ENCODE measurements at regions not wholly inside any gene's neighbourhood (a gene's known extent, or its start where the extent isn't known, plus 50 kb on each side); places are given as distances from the start of the nearest gene placed in this dataset.
"Not testable (repeated sequence)": the region's sequence is repeated elsewhere in the genome, so short reads cannot be mapped to it uniquely, and the experiment has no call there.

- not testable (repeated sequence) for DNase-seq (ENCODE audit: insufficient read length, low spot score); FAIRE-seq
These were observed 537.4 kb upstream of the STEAP1 start for GRCh38 chr7:89616829-89617228.

GRCh38 chr7:89618274-89618673 is 536.0 kb upstream of the STEAP1 start:
- DNase-seq (ENCODE audit: insufficient read length, low spot score) (no peak), FAIRE-seq (no peak)

GRCh38 chr7:89621925-89622641 is 532.2 kb upstream of the STEAP1 start:
- DNase-seq (ENCODE audit: insufficient read length, low spot score): no peak
- FAIRE-seq: no peak

GRCh38 chr7:89623018-89623672 is 531.1 kb upstream of the STEAP1 start:
- FAIRE-seq (peak; percentile 61), DNase-seq (ENCODE audit: insufficient read length, low spot score) (peak; percentile 1)

DNA sequence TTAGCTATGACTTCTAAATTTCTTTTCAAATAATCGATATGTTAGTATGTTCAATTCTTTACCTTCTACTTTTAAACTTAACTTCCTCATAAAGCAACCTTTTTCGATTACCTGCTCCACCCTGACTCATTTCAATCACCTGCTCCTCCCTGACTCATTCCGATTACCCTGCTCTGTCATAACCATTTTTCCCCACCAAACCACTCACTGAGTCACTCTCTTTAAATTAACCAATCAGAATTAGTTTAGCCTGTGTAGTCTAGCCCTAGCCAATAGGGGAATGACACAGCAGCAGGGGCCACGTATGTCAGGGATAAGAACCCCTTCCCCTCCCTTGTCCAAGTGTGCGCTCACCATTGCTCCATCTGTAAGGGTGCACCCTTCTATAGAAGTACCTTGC is 530.1 kb upstream of the STEAP1 start:
- FAIRE-seq: not testable (repeated sequence)

DNA sequence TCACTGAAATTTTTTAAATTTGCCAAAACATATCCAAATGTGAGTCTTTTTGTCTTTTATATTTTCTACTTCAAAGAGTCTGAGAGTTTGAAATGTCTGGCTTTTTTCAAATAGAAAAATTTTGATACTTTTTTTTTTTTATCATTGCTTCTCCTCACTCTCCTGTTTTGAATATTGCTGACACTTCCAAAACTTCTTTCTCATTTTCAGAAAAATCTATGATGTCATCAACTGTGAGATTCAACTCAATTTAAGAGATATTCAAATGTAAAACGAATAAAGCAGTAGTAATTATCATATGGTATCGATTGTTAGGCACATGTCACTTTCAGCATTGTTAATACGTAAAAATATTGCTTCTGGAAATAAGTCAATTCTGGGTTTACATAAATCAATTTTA is 505.8 kb upstream of the STEAP1 start:
- FAIRE-seq: no peak
- no peak for DNase-seq (ENCODE audit: insufficient read length, low spot score)

More for the DNA sequence above, 530.1 kb upstream of the STEAP1 start:
- not testable (repeated sequence) for DNase-seq (ENCODE audit: insufficient read length, low spot score)

DNA sequence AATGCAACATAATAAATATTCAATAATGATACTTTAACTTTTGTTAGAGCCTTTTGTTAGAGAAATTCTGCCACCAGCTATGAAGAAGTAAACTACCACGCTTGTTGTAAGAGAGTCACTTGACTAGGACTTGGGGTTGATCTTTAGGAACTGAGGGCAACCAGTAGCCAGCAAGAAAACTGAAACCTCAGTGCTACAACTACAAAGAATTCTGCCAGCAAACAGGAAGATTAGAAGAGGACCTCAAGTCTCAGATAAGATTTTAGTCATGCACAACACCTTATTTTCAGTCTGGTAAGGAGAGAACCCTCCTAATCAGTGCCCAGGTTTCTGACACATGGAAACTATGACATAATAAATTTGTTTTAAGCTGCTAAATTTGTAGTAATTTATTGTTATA is 498.3 kb upstream of the STEAP1 start:
- FAIRE-seq (no peak), DNase-seq (ENCODE audit: insufficient read length, low spot score) (no peak)

DNA sequence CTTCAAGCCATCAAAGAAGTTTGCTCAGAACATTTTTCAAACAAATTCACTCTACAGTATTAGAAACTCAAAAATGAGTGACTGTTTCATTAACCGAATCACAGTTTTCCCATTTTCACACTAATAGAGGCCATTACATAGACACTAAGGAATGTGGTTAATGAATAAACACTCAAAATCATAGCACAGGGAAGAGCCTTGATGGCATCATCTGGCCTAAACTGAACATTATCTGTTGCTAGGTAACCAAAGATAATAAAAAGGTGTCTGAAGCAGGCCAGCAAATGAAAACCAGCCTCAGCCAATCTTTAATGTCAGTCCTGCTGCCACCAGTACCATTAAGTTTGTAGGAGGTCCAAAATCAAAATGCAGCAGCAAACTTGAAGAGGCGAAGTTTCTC is 492.4 kb upstream of the STEAP1 start:
- FAIRE-seq (no peak), DNase-seq (ENCODE audit: insufficient read length, low spot score) (no peak)

- DNase-seq (ENCODE audit: insufficient read length, low spot score): no peak
- FAIRE-seq: no peak
These were observed 488.0 kb upstream of the STEAP1 start for GRCh38 chr7:89666136-89666835.

- no peak for FAIRE-seq
- no peak for DNase-seq (ENCODE audit: insufficient read length, low spot score)
These were observed 474.1 kb upstream of the STEAP1 start for GRCh38 chr7:89680161-89680560.

DNA sequence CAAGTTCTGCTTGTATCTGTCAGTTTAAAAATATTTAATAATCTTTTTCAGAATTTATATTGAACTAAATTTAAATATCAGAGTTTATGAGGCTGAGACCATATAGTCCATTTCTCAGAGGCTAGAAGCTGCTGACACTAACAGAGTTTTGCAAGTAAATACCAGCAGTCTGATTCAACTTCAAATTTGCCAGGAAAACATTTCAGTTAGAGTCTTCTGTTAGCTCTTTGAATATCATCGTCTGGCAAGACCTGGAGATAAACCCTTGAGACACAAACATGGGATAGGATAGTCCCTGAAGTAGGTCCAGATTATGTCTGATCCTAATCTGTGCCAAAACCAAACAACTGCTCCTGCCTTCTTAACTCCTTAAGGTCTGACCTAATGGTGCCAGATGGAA is 472.8 kb upstream of the STEAP1 start:
- DNase-seq (ENCODE audit: insufficient read length, low spot score) (no peak), FAIRE-seq (no peak)

- FAIRE-seq (no peak), DNase-seq (ENCODE audit: insufficient read length, low spot score) (no peak)
These were observed 469.0 kb upstream of the STEAP1 start for GRCh38 chr7:89685287-89685686.

DNA sequence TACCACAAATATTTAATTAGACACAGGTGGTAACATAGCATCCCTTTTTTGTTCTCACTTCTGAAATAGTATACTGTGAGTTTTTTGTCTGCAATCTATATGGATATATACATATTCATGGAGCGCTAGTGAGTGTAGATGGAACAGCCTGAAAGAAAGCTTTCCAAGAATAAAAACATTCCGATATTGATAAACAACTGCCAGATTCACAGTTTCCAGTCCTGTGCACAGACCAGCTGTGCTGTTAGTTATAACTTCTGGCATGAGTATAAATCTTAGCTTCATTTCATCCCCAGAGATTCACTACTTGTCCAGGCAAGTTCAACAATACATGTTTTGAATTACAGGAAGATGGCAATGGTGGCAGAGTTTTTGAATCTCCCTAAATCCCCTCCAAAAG is 467.1 kb upstream of the STEAP1 start:
- DNase-seq (ENCODE audit: insufficient read length, low spot score) (no peak), FAIRE-seq (no peak)

DNA sequence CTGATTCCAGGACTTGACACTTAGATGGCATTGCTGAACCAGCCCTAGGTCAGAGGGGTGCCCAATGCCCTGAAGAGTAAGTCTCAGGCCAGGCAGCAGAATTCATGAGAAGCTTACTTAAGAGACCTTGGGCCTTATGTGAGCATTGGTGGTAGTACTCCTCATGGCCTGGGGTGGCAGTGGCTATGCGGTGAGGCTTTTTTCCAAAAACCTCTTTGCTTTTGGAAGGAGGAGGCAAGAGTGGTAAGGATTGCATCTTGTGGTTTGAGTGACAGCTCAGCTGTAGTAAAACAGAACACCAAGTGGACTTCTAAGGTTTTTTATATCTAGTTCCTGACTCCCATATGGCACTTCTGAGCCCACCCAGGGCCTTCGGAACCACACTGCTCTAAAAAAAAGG is 459.0 kb upstream of the STEAP1 start:
- DNase-seq (ENCODE audit: insufficient read length, low spot score) (no peak), FAIRE-seq (no peak)

DNA sequence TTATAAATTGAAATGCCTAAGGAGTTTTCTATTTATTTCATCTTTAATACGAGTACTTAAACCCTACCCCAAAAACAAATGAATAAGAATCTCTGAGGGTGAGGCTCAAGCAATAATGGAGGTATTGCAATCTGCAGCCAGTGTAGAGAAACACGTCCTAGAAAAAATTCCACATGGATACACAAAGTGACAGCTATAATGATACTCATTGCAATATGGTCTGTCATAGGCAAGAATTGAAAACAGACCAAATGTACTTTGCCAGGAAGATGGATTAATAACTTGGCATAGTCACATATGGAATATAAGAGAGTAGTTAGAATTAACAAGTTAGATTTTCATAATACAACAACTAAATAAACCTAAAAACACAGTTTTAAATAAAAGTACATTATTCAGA is 440.1 kb upstream of the STEAP1 start:
- no peak for DNase-seq (ENCODE audit: insufficient read length, low spot score)
- FAIRE-seq: no peak

- FAIRE-seq: not testable (repeated sequence)
These were observed 435.3 kb upstream of the STEAP1 start for GRCh38 chr7:89718941-89719340.

DNA sequence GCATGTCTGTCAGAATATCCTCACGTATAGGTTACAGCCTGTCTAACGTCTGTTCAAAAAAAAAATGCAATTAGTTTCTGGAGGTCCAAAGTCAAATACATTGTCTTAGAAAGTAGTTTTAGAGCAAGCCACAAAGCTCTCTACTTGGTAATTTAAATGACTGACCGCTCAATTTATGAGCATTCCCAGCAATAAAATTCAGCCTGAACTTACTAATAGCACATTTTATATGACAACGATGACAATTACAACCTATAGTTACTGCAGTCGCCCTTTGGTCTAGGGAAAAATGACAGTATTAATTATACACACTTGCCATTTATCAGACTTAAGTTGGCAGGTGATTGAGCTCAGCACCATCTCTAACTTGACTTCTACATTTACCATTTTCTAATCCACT is 425.8 kb upstream of the STEAP1 start:
- FAIRE-seq (no peak), DNase-seq (ENCODE audit: insufficient read length, low spot score) (no peak)

More at GRCh38 chr7:89718941-89719340, 435.3 kb upstream of the STEAP1 start:
- not testable (repeated sequence) for DNase-seq (ENCODE audit: insufficient read length, low spot score)

- no peak for FAIRE-seq
- no peak for DNase-seq (ENCODE audit: insufficient read length, low spot score)
These were observed 422.4 kb upstream of the STEAP1 start for GRCh38 chr7:89731751-89732445.

- FAIRE-seq (no peak), DNase-seq (ENCODE audit: insufficient read length, low spot score) (no peak)
These were observed 415.7 kb upstream of the STEAP1 start for GRCh38 chr7:89738549-89738948.

DNA sequence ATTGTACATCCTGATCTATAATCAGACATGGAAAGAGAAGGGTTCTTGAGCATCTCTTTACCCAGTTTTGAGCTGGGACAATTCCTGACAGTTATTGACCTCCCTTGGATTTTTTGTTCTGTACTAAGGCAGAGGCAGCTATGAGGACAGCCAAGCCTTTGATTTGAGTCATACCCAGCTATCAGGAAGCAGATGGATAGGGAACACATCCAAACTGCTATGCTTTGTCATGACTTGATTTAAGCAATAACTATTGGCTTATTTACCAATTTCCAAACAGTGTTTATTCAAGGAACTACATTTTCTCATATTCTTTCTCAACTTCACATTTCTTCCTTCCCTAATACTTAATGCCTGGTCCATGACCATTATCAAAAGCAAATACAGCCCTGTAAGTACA is 396.4 kb upstream of the STEAP1 start:
- DNase-seq (ENCODE audit: insufficient read length, low spot score) (no peak), FAIRE-seq (no peak)

- DNase-seq (ENCODE audit: insufficient read length, low spot score): no peak
These were observed 393.6 kb upstream of the STEAP1 start for GRCh38 chr7:89760690-89761089.

More at GRCh38 chr7:89760690-89761089, 393.6 kb upstream of the STEAP1 start:
- FAIRE-seq: no peak

Measured in GM19239 (cell line).